Astrocyte (in vitro differentiated cells and primary cell): ENCODE measurements at regions not wholly inside any gene's neighbourhood (a gene's known extent, or its start where the extent isn't known, plus 50 kb on each side); places are given as distances from the start of the nearest gene placed in this dataset.

ENCODE experiments used
- CTCF ChIP-seq: IDR thresholded peaks from 2 replicates; pipeline ENCODE4 v1.5.1; 2011; ENCODE audit warnings: low read depth, mild to moderate bottlenecking, inconsistent platforms, low read length, moderate library complexity; ENCODE audit not compliant: insufficient read depth
- EZH2 ChIP-seq: IDR thresholded peaks from 2 replicates; pipeline ENCODE4 v1.6.1; 2012; ENCODE audit warnings: mild to moderate bottlenecking, low read length, inconsistent platforms; ENCODE audit not compliant: insufficient read depth

- TF ChIP-seq EZH2: no peak
- no peak for TF ChIP-seq CTCF
Observed at GRCh38 chr3:178036451-178037144, 499.6 kb upstream of the KCNMB2 start.
